ENCODE measurements at regions not wholly inside any gene's neighbourhood (a gene's known extent, or its start where the extent isn't known, plus 50 kb on each side); places are given as distances from the start of the nearest gene placed in this dataset.

- DNase-seq (ENCODE audit: low read depth in 2 of 2): no peak
Measured at GRCh38 chr10:131487822-131488221, 176.3 kb upstream of the TCERG1L start.

GRCh38 chr10:131490991-131491594 lies 179.6 kb upstream of the TCERG1L start:
- DNase-seq (ENCODE audit: low read depth in 2 of 2): no peak

- DNase-seq (ENCODE audit: low read depth in 2 of 2): no peak
Measured at GRCh38 chr10:131492211-131492857, 180.8 kb upstream of the TCERG1L start.

- no peak for DNase-seq (ENCODE audit: low read depth in 2 of 2)
Measured at GRCh38 chr10:131493432-131493831, 181.9 kb upstream of the TCERG1L start.

GRCh38 chr10:131494451-131494850 lies 182.9 kb upstream of the TCERG1L start:
- no peak for DNase-seq (ENCODE audit: low read depth in 2 of 2)

GRCh38 chr10:131495224-131495623 lies 183.7 kb upstream of the TCERG1L start:
- no peak for DNase-seq (ENCODE audit: low read depth in 2 of 2)

- no peak for DNase-seq (ENCODE audit: low read depth in 2 of 2)
Measured at GRCh38 chr10:131495892-131496291, 184.4 kb upstream of the TCERG1L start.

GRCh38 chr10:131496351-131497052 lies 185.0 kb upstream of the TCERG1L start:
- DNase-seq (ENCODE audit: low read depth in 2 of 2): no peak

GRCh38 chr10:131499566-131499965 lies 188.0 kb upstream of the TCERG1L start:
- no peak for DNase-seq (ENCODE audit: low read depth in 2 of 2)

GRCh38 chr10:131500181-131500580 lies 188.7 kb upstream of the TCERG1L start:
- no peak for DNase-seq (ENCODE audit: low read depth in 2 of 2)

- no peak for DNase-seq (ENCODE audit: low read depth in 2 of 2)
Measured at GRCh38 chr10:131500892-131501291, 189.4 kb upstream of the TCERG1L start.

- DNase-seq (ENCODE audit: low read depth in 2 of 2): no peak
Measured at GRCh38 chr10:131503992-131504391, 192.5 kb upstream of the TCERG1L start.

GRCh38 chr10:131511391-131511790 lies 199.9 kb upstream of the TCERG1L start:
- no peak for DNase-seq (ENCODE audit: low read depth in 2 of 2)

GRCh38 chr10:131512852-131513251 lies 201.3 kb upstream of the TCERG1L start:
- no peak for DNase-seq (ENCODE audit: low read depth in 2 of 2)

- DNase-seq (ENCODE audit: low read depth in 2 of 2): no peak
Measured at GRCh38 chr10:131513445-131513844, 201.9 kb upstream of the TCERG1L start.

- no peak for DNase-seq (ENCODE audit: low read depth in 2 of 2)
Measured at GRCh38 chr10:131513901-131514300, 202.4 kb upstream of the TCERG1L start.

- DNase-seq (ENCODE audit: low read depth in 2 of 2): no peak
Measured at GRCh38 chr10:131514454-131514853, 202.9 kb upstream of the TCERG1L start.

GRCh38 chr10:131516285-131516684 lies 204.8 kb upstream of the TCERG1L start:
- DNase-seq (ENCODE audit: low read depth in 2 of 2): no peak

GRCh38 chr10:131517781-131518180 lies 206.3 kb upstream of the TCERG1L start:
- DNase-seq (ENCODE audit: low read depth in 2 of 2): no peak

- DNase-seq (ENCODE audit: low read depth in 2 of 2): no peak
Measured at GRCh38 chr10:131519723-131520605, 208.4 kb upstream of the TCERG1L start.

GRCh38 chr10:131531265-131532190 lies 220.0 kb upstream of the TCERG1L start:
- DNase-seq (ENCODE audit: low read depth in 2 of 2): no peak
